ENCODE measurements at regions not wholly inside any gene's neighbourhood (a gene's known extent, or its start where the extent isn't known, plus 50 kb on each side); places are given as distances from the start of the nearest gene placed in this dataset.

DNA sequence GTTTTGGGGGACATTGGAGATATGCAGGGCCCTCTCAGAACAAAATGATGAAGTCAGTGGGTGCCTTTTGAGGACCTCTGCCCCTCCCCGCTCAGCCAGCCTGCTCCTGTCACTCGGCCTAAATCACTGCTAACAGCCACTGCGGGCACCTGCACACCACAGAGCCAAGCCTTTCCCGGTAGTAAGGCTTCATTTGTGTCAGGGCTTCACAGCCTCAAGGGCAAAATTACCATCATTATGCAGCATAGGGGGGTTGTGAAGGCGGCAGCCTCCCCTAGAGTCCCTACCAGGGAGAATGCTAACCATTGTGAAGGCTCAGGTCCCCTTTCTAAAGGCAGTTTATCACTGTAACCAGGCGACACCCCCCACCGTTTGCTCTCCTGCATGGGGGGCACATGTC lies 519.8 kb upstream of the MYT1L start:
- Histone ChIP-seq H3K79me2 (ENCODE audit: control insufficient read depth, insufficient read depth, low read length) (no peaks in the 10 kb centered on the region), H3K27ac (ENCODE audit: insufficient read depth, low read length) (no peak overlapping the region), H3K36me3 (ENCODE audit: control insufficient read depth, insufficient read depth, low read length) (no peaks in the 10 kb centered on the region), H3K27me3 (ENCODE audit: control insufficient read depth, insufficient read depth, low read length) (no peaks in the 10 kb centered on the region), H3K9ac (ENCODE audit: insufficient read depth, low read length) (no peak overlapping the region), H3K4me2 (ENCODE audit: extremely low read depth, insufficient read depth, low read length) (no peak overlapping the region), H4K20me1 (ENCODE audit: control insufficient read depth, extremely low read depth, insufficient read depth, low read length) (no peaks in the 10 kb centered on the region), H3K4me3 (replicated peaks in 1 of 4; ENCODE audit: control extremely low read depth in 1 of 4, insufficient read depth in 1 of 4, low read depth in 3 of 4, low read length in 4 of 4) (no peak overlapping the region), H3K9me3 (ENCODE audit: control insufficient read depth, insufficient read depth, low read depth, low read length) (peaks cover 7% of the 10 kb centered on the region), H2AFZ (ENCODE audit: low read length) (no peak overlapping the region), H3K4me1 (ENCODE audit: control insufficient read depth, extremely low read depth, insufficient read depth, low read length) (no peaks in the 10 kb centered on the region)
- TF ChIP-seq EZH2 (IDR thresholded peaks at IDR 0.05; ENCODE audit: low read length, missing control alignments): no peak
- no peak for TF ChIP-seq CTCF (conservative IDR thresholded peaks at IDR 0.05 in 1 of 2, IDR thresholded peaks at IDR 0.05 in 1 of 2; ENCODE audit: low read depth in 1 of 2, low read length in 2 of 2)
- DNase-seq (ENCODE audit: low read depth in 2 of 2): no peak

DNA sequence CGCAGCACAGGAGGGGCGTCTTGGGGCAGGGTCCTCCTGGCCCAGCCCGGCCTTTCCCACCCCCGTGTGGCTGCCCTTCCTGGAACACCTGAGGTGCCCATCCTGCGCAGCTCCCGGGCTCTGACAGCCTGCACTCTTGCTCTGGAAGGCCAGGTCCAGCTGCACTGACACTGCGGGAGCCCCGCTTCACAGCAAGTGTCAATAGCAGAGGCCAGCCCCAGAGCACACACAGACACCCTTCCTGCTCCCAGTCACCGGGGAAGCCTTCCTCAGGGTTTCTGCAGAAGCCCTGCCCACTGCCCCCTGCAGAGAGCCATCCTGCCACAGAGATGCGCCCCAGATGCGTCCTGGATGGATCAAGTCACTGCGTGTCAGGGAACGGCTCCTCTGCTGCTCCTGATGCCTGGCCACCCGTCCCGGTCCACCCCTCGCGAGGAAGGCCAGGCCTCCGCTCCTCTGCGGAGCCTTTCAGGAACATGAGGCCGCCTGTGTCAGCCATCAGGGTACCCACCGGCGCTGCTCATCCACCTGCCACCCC lies 519.2 kb upstream of the MYT1L start:
- Histone ChIP-seq H4K20me1 (ENCODE audit: control insufficient read depth, extremely low read depth, insufficient read depth, low read length) (no peaks in the 10 kb centered on the region), H3K4me3 (replicated peaks in 1 of 4; ENCODE audit: control extremely low read depth in 1 of 4, insufficient read depth in 1 of 4, low read depth in 3 of 4, low read length in 4 of 4) (no peak overlapping the region), H3K4me1 (ENCODE audit: control insufficient read depth, extremely low read depth, insufficient read depth, low read length) (no peaks in the 10 kb centered on the region), H3K27ac (ENCODE audit: insufficient read depth, low read length) (no peak overlapping the region), H3K36me3 (ENCODE audit: control insufficient read depth, insufficient read depth, low read length) (no peaks in the 10 kb centered on the region), H2AFZ (ENCODE audit: low read length) (no peak overlapping the region), H3K27me3 (ENCODE audit: control insufficient read depth, insufficient read depth, low read length) (no peaks in the 10 kb centered on the region), H3K9ac (ENCODE audit: insufficient read depth, low read length) (no peak overlapping the region), H3K4me2 (ENCODE audit: extremely low read depth, insufficient read depth, low read length) (no peak overlapping the region), H3K9me3 (ENCODE audit: control insufficient read depth, insufficient read depth, low read depth, low read length) (peaks cover 7% of the 10 kb centered on the region), H3K79me2 (ENCODE audit: control insufficient read depth, insufficient read depth, low read length) (no peaks in the 10 kb centered on the region)
- TF ChIP-seq EZH2 (IDR thresholded peaks at IDR 0.05; ENCODE audit: low read length, missing control alignments): no peak
- TF ChIP-seq CTCF (conservative IDR thresholded peaks at IDR 0.05 in 1 of 2, IDR thresholded peaks at IDR 0.05 in 1 of 2; ENCODE audit: low read depth in 1 of 2, low read length in 2 of 2): no peak
- no peak for DNase-seq (ENCODE audit: low read depth in 2 of 2)

GRCh38 chr2:2849464-2850217 lies 518.6 kb upstream of the MYT1L start:
- no peaks in the 10 kb centered on the region for H4K20me1 ChIP-seq (ENCODE audit: control insufficient read depth, extremely low read depth, insufficient read depth, low read length)
- H2AFZ ChIP-seq (ENCODE audit: low read length): no peak overlapping the region
- TF ChIP-seq EZH2 (IDR thresholded peaks at IDR 0.05; ENCODE audit: low read length, missing control alignments): no peak
- TF ChIP-seq CTCF (conservative IDR thresholded peaks at IDR 0.05 in 1 of 2, IDR thresholded peaks at IDR 0.05 in 1 of 2; ENCODE audit: low read depth in 1 of 2, low read length in 2 of 2): no peak
- DNase-seq (ENCODE audit: low read depth in 2 of 2): no peak
- no peaks in the 10 kb centered on the region for H3K27me3 ChIP-seq (ENCODE audit: control insufficient read depth, insufficient read depth, low read length)
- no peaks in the 10 kb centered on the region for H3K79me2 ChIP-seq (ENCODE audit: control insufficient read depth, insufficient read depth, low read length)
- H3K9ac ChIP-seq (ENCODE audit: insufficient read depth, low read length): no peak overlapping the region
- no peak overlapping the region for H3K4me2 ChIP-seq (ENCODE audit: extremely low read depth, insufficient read depth, low read length)
- no peaks in the 10 kb centered on the region for H3K4me1 ChIP-seq (ENCODE audit: control insufficient read depth, extremely low read depth, insufficient read depth, low read length)
- H3K4me3 ChIP-seq (replicated peaks in 1 of 4; ENCODE audit: control extremely low read depth in 1 of 4, insufficient read depth in 1 of 4, low read depth in 3 of 4, low read length in 4 of 4): no peak overlapping the region
- H3K36me3 ChIP-seq (ENCODE audit: control insufficient read depth, insufficient read depth, low read length): no peaks in the 10 kb centered on the region
- H3K9me3 ChIP-seq (ENCODE audit: control insufficient read depth, insufficient read depth, low read depth, low read length): peaks cover 7% of the 10 kb centered on the region
- no peak overlapping the region for H3K27ac ChIP-seq (ENCODE audit: insufficient read depth, low read length)

Measured in fibroblast of lung (primary cell).